T47D (cell line): ENCODE measurements at regions not wholly inside any gene's neighbourhood (a gene's known extent, or its start where the extent isn't known, plus 50 kb on each side); places are given as distances from the start of the nearest gene placed in this dataset.

Experiments used
- DNase-seq, 2 experiments: peaks; one replicate each; pipeline versions ENCODE4 v3.0.0 to v3.0.0-alpha.2; 2011 to 2012; ENCODE audit warnings: low read depth in 1 of 2, low spot score in 1 of 2
- JUND ChIP-seq: IDR thresholded peaks from 2 replicates; pipeline ENCODE4 v1.6.1; 2012; ENCODE audit warnings: low read depth
- in situ Hi-C: cut with HindIII; loops from 2 replicates; pipeline ENCODE4 v1.10.0; 2016; ENCODE audit warnings: low sequenced_read_pairs, low pct_unique_long_range_greater_than_20kb

DNA sequence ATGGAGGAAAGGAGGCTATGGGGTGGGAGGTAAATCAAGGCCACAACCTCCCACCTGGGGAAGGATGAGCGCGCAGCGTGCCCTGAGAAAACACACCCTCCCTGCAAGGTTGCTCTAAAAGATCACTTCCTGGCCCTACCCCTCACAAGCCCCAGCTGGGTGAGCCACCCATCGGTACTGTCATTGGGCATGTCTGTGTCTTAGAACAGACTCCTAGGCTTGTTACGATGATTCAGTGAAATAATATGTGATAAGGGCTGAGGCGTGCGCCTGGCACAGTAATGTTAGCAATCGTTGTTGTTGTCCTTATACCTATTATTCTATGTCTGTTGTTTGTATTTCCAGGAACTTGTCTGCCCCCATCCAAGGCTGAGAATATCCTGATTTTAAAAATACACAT, 175.1 kb downstream of the ZFP36L2 start:
- in situ Hi-C loops: no loop called here
- DNase-seq: no peak
- no peak for TF ChIP-seq JUND

GRCh38 chr2:43050866-43051265, 175.5 kb downstream of the ZFP36L2 start:
- in situ Hi-C loops: no loop called here
- no peak for TF ChIP-seq JUND
- no peak for DNase-seq

GRCh38 chr2:43049836-43050801, 176.3 kb downstream of the ZFP36L2 start:
- no peak for DNase-seq
- in situ Hi-C loops: no loop called here
- no peak for TF ChIP-seq JUND

DNA sequence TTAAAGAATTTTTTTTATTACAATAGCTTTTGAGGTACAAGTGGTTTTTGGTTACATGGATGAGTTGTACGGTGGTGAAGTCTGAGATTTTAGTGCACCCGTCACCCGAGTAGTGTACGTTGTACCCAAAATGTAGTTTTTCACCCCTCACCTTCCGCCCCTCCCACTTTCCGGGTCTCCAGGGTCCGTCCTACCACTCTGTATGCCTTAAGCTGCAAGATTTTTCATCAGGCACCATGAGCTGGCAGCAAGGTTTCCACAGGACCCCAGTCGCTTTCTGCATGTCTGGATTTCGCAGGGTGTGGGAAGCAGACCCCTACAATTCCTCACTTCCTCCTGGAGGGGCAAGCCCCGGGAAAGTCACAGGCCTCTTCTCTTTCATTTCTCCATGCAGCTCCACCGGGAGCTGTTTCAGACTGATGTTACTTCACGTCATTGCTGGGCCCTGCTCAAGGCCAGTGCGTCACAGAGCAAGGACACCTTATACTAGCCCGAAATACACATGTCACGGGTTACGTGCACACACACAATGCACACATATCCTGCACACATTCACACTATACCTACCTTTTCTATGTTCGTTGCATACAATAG, 179.1 kb downstream of the ZFP36L2 start:
- in situ Hi-C loops: no loop called here
- TF ChIP-seq JUND: no peak
- no peak for DNase-seq

DNA sequence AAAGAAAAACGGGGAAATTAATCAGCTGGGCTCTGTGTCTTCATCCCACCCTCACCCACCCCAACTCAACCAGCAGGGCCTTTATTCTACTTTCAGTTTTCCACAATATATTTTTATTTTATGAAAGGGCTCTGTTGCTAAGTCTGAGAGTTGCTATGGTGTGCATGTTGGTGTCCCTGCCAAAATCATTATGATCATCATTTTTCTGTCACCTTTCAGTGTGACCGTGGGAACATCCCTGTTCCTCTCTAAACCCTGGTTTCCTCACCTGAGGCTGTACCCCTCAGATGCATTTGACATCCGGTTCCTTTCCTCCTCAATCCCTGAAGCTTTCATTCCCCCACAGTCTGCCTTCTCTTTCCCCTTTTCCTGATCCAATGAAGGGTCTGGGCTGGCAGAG, 180.5 kb downstream of the ZFP36L2 start:
- no peak for TF ChIP-seq JUND
- in situ Hi-C loops: no loop called here
- no peak for DNase-seq

GRCh38 chr2:43044093-43044681, 182.2 kb downstream of the ZFP36L2 start:
- no peak for DNase-seq
- TF ChIP-seq JUND: no peak
- in situ Hi-C loops: no loop called here

DNA sequence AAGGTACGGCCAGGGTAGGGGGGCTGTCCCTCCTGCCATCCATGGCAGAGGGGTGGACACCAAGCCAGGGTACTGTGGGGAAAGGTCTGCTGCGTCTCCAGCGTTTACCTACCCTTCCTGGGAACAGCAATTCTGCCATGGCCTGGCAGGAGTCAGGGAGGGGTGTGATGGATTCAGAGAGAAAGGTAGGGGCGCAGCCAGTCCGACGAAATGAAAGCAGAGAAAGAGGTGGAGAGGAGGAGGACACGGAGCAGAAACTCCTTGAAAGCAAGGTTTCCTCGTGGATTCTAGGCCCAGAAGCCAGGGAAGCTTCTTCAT, 182.9 kb downstream of the ZFP36L2 start:
- no peak for DNase-seq
- in situ Hi-C loops: no loop called here
- no peak for TF ChIP-seq JUND

DNA sequence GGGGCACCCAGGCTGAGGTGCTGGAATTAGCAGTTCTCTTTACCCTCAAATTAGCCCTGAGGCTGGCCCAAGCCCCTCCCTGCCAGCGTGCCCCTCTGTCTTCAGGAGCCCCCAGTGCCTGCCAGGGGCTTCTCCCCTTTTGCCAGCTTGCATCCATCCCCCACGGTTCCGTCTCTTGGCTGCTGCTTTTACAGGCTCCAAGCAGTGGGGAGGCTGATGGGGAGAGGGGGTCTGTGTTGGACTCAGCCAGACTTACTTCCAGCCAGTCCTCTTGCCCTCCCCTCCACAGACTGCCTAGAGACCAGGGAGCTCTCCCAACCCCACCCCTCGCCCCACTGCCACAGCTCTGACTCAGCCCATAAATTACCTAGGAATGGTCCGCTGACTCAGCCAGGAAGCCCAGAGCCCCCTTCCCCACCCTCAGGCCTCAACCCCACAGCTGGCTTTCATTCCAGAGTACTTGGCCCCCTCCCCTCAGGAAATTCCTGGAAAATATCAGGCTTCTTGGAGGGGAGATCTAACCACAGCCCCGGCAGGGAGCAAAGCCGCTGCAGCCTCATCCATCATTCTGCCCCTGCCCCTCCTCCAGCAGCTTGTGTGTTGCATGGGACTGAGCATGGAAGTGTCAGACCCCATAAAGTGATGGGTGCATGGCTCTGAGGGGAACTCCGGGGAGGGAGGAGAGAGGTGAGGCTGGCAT, 184.6 kb downstream of the ZFP36L2 start:
- no peak for DNase-seq
- TF ChIP-seq JUND: no peak
- in situ Hi-C loops: no loop called here

- in situ Hi-C loops: no loop called here
- TF ChIP-seq JUND: no peak
- DNase-seq: no peak
These were observed 185.2 kb downstream of the ZFP36L2 start for GRCh38 chr2:43041173-43041591.

- in situ Hi-C loops: no loop called here
- TF ChIP-seq JUND: no peak
- no peak for DNase-seq
These were observed 186.1 kb downstream of the ZFP36L2 start for GRCh38 chr2:43040084-43040854.

DNA sequence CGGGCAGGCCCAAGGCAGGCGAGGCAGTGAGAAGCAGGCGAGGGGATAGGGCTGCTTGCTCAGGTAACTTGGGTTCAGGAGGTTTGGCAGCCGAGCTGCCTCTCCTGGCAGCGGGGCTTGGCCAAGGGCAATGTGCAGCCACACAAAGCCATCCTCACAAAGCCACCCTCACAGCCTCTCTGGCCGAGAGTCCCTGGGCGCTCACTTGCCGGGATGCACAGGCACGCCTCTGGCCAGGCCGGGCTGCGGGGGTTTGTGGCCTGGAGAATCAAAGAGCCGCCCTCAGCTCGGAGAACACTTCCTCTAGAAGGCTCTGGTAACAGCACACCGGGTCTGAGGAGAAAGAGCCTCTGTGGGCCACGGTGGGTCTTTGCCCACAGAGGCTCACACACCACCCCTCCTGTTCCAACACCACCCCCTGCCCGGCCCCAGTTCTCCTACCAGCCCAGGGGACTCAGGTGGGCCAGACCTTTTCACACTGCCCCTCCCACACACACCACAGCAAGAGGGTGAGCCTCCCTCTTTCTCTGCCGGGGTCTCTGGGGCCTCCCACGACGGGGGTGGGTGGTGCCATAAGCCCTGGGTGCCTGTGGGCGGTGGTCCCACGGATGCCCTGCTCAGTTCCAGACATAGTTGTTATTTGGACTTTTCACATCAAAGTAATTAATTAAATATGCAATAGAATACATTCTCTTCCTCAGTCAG, 186.9 kb downstream of the ZFP36L2 start:
- no peak for TF ChIP-seq JUND
- DNase-seq: no peak
- in situ Hi-C loops: no loop called here
